ENCODE measurements at regions not wholly inside any gene's neighbourhood (a gene's known extent, or its start where the extent isn't known, plus 50 kb on each side); places are given as distances from the start of the nearest gene placed in this dataset.

GRCh38 chr10:59102394-59102793 is 74.0 kb upstream of the PHYHIPL start:
- no peak for DNase-seq (ENCODE audit: extremely low read depth, low read depth)
- TF ChIP-seq, protein P1, sequence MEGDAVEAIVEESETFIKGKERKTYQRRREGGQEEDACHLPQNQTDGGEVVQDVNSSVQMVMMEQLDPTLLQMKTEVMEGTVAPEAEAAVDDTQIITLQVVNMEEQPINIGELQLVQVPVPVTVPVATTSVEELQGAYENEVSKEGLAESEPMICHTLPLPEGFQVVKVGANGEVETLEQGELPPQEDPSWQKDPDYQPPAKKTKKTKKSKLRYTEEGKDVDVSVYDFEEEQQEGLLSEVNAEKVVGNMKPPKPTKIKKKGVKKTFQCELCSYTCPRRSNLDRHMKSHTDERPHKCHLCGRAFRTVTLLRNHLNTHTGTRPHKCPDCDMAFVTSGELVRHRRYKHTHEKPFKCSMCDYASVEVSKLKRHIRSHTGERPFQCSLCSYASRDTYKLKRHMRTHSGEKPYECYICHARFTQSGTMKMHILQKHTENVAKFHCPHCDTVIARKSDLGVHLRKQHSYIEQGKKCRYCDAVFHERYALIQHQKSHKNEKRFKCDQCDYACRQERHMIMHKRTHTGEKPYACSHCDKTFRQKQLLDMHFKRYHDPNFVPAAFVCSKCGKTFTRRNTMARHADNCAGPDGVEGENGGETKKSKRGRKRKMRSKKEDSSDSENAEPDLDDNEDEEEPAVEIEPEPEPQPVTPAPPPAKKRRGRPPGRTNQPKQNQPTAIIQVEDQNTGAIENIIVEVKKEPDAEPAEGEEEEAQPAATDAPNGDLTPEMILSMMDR (IDR thresholded peaks at IDR 0.05; ENCODE audit: low read depth, low read length), result no peak

DNA sequence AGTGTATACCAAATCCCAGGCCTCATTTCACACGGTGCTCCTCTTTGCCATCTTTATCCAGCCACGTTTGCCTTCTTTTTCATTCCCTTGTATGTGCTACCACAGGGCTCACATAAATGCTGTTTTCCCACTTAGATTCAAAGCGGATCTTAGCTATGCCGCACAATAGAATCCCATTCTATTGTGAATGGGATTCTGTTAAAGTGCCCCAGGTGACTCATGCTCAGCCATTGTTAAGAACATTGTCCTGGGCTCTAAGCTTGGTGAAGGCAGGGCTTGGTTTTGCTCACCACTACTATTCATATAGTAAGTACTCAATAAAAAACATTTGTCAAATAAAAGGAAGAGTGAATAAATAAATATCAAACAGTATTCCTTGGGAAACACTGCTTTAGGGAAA is 72.3 kb upstream of the PHYHIPL start:
- no peak for DNase-seq (ENCODE audit: extremely low read depth, low read depth)
- TF ChIP-seq, protein P1 (IDR thresholded peaks at IDR 0.05; ENCODE audit: low read depth, low read length), result no peak

DNA sequence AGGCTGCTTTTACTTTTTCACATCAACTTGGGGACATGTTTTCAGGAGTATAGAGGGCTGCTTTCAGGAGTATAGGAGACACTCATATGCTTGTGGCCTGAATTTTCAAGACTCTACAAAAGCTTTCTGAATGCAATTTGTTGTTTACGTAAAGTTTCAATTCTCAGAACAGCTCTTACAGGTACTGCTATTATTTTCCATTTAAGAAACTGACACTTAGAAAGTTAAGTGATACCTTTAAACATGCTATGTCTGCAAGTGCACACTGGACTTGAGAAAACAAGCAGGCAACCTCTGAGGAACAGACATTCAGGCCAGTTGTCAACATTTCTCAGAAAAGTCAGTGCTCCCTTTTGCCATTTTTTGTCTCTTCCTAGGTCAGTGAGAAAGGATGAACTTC is 70.0 kb upstream of the PHYHIPL start:
- TF ChIP-seq, protein P1 (IDR thresholded peaks at IDR 0.05; ENCODE audit: low read depth, low read length), result no peak

GRCh38 chr10:59107147-59107546 is 69.3 kb upstream of the PHYHIPL start:
- TF ChIP-seq, protein P1 (IDR thresholded peaks at IDR 0.05; ENCODE audit: low read depth, low read length), result no peak
- no peak for DNase-seq (ENCODE audit: extremely low read depth, low read depth)

More for the DNA sequence above, 70.0 kb upstream of the PHYHIPL start:
- no peak for DNase-seq (ENCODE audit: extremely low read depth, low read depth)

- TF ChIP-seq, protein P1 (IDR thresholded peaks at IDR 0.05; ENCODE audit: low read depth, low read length), result no peak
- DNase-seq (ENCODE audit: extremely low read depth, low read depth), result no peak
Observed at GRCh38 chr10:59108296-59108870, 68.1 kb upstream of the PHYHIPL start.

DNA sequence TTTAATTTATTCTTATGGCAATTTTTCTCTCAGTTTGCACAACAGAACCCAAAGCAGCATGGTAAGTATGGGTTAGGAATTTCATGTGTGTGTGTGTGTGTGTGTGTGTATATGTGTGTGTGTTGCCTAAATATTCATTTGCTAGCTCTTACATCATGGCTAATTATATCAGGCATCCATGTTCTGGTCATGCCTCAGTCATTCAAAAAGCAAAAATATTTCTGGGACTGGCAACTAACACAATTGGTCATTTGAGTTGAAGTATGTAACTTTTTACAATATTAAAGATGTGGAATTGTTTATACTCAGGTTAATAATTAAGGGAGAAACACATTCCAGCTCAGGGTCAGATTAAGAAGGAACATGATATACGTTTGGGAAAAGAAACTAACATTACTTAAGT is 67.6 kb upstream of the PHYHIPL start:
- TF ChIP-seq, protein P1 (IDR thresholded peaks at IDR 0.05; ENCODE audit: low read depth, low read length), result no peak
- no peak for DNase-seq (ENCODE audit: extremely low read depth, low read depth)

- TF ChIP-seq, protein P1 (IDR thresholded peaks at IDR 0.05; ENCODE audit: low read depth, low read length), result no peak
- DNase-seq (ENCODE audit: extremely low read depth, low read depth), result no peak
Observed at GRCh38 chr10:59109826-59110225, 66.6 kb upstream of the PHYHIPL start.
